Kidney epithelial cell (primary cell): ENCODE measurements at regions not wholly inside any gene's neighbourhood (a gene's known extent, or its start where the extent isn't known, plus 50 kb on each side); places are given as distances from the start of the nearest gene placed in this dataset.
"Not testable (repeated sequence)": the region's sequence is repeated elsewhere in the genome, so short reads cannot be mapped to it uniquely, and the experiment has no call there.

Source experiments
- DNase-seq: peaks from one replicate; pipeline ENCODE4 v3.0.0-alpha.2; 2010; ENCODE audit warnings: low read depth
- H3K27me3 ChIP-seq: 2 replicates; pipeline ENCODE4 v1.6.0; 2011; ENCODE audit warnings: low read length; ENCODE audit not compliant: control insufficient read depth, insufficient read depth
- H3K36me3 ChIP-seq: 2 replicates; pipeline ENCODE4 v1.5.1; 2011; ENCODE audit warnings: low read length; ENCODE audit not compliant: control insufficient read depth, insufficient read depth
- H3K4me3 ChIP-seq: 2 replicates; pipeline ENCODE4 v1.5.1; 2011; ENCODE audit warnings: low read depth, mild to moderate bottlenecking, control low read depth, low read length
- TF ChIP-seq, protein P1 (sequence below): IDR thresholded peaks from 2 replicates; pipeline ENCODE4 v1.5.1; 2011; ENCODE audit warnings: mild to moderate bottlenecking, moderate library complexity, low read length, control low read depth, inconsistent platforms; ENCODE audit not compliant: insufficient read depth, poor library complexity, severe bottlenecking

DNA sequence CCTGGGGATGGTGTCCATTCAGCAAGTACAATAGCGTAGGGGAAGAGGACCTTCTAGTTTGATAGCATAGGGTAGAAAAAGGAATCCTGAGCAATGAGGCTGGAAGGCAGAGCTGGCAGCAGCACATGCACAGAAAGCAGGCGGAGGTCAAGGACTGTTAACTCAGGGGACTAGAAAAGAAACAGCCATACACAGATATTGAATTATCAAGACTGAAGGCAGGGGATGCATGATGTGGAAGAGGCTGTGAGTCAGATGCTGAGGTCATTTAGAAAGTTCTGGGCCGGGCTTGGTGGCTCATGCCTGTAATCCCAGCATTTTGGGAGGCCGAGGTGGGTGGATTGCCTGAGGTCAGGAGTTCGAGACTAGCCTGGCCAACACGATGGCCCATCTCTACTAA is 65.6 kb downstream of the OPTC start:
- TF ChIP-seq, protein P1, sequence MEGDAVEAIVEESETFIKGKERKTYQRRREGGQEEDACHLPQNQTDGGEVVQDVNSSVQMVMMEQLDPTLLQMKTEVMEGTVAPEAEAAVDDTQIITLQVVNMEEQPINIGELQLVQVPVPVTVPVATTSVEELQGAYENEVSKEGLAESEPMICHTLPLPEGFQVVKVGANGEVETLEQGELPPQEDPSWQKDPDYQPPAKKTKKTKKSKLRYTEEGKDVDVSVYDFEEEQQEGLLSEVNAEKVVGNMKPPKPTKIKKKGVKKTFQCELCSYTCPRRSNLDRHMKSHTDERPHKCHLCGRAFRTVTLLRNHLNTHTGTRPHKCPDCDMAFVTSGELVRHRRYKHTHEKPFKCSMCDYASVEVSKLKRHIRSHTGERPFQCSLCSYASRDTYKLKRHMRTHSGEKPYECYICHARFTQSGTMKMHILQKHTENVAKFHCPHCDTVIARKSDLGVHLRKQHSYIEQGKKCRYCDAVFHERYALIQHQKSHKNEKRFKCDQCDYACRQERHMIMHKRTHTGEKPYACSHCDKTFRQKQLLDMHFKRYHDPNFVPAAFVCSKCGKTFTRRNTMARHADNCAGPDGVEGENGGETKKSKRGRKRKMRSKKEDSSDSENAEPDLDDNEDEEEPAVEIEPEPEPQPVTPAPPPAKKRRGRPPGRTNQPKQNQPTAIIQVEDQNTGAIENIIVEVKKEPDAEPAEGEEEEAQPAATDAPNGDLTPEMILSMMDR = no peak
- Histone ChIP-seq H3K36me3 (no peaks in the 10 kb centered on the region), H3K4me3 (no peak overlapping the region), H3K27me3 (no peaks in the 10 kb centered on the region)
- DNase-seq = no peak

DNA sequence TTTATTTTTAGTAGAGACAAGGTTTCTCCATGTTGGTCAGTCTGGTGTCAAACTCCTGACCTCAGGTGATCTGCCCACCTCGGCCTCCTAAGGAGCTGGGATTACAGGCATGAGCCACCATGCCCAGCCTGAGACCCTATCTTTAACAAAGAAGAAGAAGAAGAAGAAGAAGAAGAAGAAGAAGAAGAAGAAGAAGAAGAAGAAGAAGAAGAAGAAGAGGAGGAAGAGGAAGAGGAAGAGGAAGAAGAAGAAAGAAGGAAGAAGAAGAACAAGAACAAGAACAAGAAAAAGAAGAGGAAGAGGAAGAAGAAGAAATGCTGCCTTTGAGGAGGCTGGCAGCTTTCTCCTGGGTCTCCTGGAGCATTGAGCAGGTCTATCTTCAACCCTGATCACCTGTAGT is 64.9 kb upstream of the ATP2B4 start:
- H3K36me3 ChIP-seq, H3K4me3 ChIP-seq, H3K27me3 ChIP-seq, DNase-seq: not testable (repeated sequence)

- no peak overlapping the region for H3K4me3 ChIP-seq
- no peak for DNase-seq
- no peaks in the 10 kb centered on the region for H3K36me3 ChIP-seq
- TF ChIP-seq, protein P1 = no peak
- H3K27me3 ChIP-seq = no peaks in the 10 kb centered on the region
Measured at GRCh38 chr1:203563291-203563690, 63.3 kb upstream of the ATP2B4 start.

DNA sequence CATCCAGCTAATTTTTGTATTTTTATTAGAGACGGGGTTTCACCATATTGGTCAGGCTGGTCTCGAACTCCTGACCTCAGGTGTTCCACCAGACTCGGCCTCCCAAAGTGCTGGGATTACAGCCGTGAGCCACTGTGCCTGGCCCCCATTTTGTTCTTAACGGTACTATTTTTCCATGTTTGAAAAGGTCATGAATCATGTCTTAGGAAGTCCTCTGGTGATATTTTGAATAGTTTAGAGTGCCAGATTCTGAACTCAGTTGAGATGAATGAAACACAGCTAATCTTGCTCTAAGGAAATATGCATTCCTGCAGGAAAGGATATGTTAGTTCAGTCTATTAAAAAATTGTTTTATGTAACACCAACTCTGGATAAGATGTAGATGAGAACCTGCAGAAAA is 62.6 kb upstream of the ATP2B4 start:
- no peak for DNase-seq
- TF ChIP-seq, protein P1 = no peak
- Histone ChIP-seq H3K36me3 (no peaks in the 10 kb centered on the region), H3K27me3 (no peaks in the 10 kb centered on the region), H3K4me3 (no peak overlapping the region)

DNA sequence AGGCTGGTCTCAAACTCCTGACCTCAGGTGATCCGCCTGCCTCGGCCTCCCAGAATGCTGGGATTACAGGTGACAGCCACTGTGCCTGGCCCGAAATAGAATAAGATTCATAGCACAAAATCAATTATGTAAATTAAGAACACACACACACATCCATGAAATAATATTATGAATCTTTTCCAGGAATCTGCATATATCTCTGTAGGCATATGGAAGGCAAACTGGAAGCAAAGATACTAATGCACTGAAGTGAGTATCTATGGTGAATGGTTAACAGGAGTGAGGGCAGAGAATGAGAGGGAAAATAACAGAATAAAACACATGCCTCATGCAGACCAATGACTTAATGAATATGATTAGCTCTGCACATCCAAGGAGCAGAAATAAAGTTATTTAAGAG is 61.6 kb upstream of the ATP2B4 start:
- no peak for DNase-seq
- Histone ChIP-seq H3K4me3 (no peak overlapping the region), H3K36me3 (no peaks in the 10 kb centered on the region), H3K27me3 (no peaks in the 10 kb centered on the region)
- TF ChIP-seq, protein P1 = no peak

DNA sequence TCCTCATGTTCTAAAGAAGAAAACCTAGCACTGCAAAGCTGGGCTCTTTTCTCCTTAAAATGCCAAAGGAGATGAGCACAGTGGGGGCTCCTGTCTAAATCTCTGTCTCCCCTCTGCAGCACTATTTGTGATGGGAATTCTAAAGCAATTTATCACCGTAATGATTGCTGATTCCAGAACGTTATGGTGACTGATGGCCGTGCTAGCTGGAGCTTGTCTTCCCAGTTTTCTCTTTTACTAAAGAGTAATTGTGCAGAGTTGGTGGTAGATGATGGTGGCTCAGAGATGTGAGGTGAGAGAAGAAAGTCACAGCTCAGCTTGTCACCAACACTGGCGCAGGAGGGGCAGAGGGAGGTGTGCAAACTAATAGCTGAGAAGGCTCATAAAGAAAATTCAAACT is 60.7 kb upstream of the ATP2B4 start:
- TF ChIP-seq, protein P1 = no peak
- DNase-seq = no peak

DNA sequence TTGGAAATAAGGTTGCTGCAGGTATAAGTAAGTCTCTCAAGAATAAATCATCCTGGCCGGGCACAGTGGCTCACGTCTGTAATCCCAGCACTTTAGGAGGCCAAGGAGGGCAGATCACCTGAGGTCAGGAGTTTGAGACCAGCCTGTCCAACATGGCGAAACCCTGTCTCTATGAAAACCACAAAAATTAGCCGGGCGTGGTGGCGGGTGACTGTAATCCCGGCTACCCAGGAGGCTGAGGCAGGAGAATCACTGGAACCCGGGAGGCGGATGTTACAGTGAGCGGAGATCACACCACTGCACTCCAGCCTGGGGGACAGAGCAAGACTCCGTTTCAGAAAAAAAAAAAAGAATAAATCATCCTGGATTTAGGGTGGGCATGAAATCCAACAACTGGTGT is 59.7 kb upstream of the ATP2B4 start:
- not testable (repeated sequence) for H3K36me3 ChIP-seq, DNase-seq, H3K4me3 ChIP-seq, H3K27me3 ChIP-seq

More for the DNA sequence above, 60.7 kb upstream of the ATP2B4 start:
- Histone ChIP-seq H3K36me3 (no peaks in the 10 kb centered on the region), H3K27me3 (no peaks in the 10 kb centered on the region), H3K4me3 (no peak overlapping the region)
